Right atrium auricular region (tissue), 2 donors: ENCODE measurements at regions not wholly inside any gene's neighbourhood (a gene's known extent, or its start where the extent isn't known, plus 50 kb on each side); places are given as distances from the start of the nearest gene placed in this dataset.

Experiments used
- DNase-seq: peaks from one replicate; pipeline ENCODE4 v3.0.0-alpha.2; 2019; ENCODE audit warnings: low spot score
- H3K27ac ChIP-seq, 2 donors: fragments of 200-600 bp; sonication (generic); 1 replicate in 1 of 2; 2 replicates in 1 of 2; pipeline ENCODE4 v1.5.1; 2016 to 2019
- H3K27me3 ChIP-seq, 2 donors: fragments of 200-600 bp; sonication (generic); one replicate each; pipeline versions ENCODE4 v1.5.1 to v1.6.0; 2017 to 2019
- H3K36me3 ChIP-seq: fragments of 200-600 bp; sonication (generic); one replicate; pipeline ENCODE4 v1.5.1; 2016
- H3K4me1 ChIP-seq, 2 donors: fragments of 200-600 bp; sonication (generic); one replicate each; pipeline versions ENCODE4 v1.5.1 to v1.6.0; 2017 to 2019
- H3K4me3 ChIP-seq, 2 donors: fragments of 200-600 bp; sonication (generic); 1 replicate in 1 of 2; 2 replicates in 1 of 2; pipeline ENCODE4 v1.5.1; 2017 to 2019; ENCODE audit warnings: mild to moderate bottlenecking in 1 of 2, moderate library complexity in 1 of 2
- H3K9me3 ChIP-seq, 2 donors: fragments of 200-600 bp; sonication (generic); one replicate each; pipeline ENCODE4 v1.5.1; 2019
- CTCF ChIP-seq, 2 donors: fragments of 200-600 bp; sonication (generic); IDR thresholded peaks; one replicate each; pipeline ENCODE4 v1.5.1; 2019; ENCODE audit warnings: antibody characterized with exemption in 2 of 2

- no peaks in the 10 kb centered on the region for H3K9me3 ChIP-seq
- no peak overlapping the region for H3K4me3 ChIP-seq
- no peak for TF ChIP-seq CTCF (IDR thresholded peaks at IDR 0.05)
- no peak overlapping the region for H3K27ac ChIP-seq
- DNase-seq: no peak
- no peaks in the 10 kb centered on the region for H3K36me3 ChIP-seq
- no peaks in the 10 kb centered on the region for H3K27me3 ChIP-seq
- no peaks in the 10 kb centered on the region for H3K4me1 ChIP-seq
Measured at GRCh38 chr4:74682567-74683359, 111.6 kb downstream of the BTC start.

GRCh38 chr4:74692972-74693371, 101.4 kb downstream of the BTC start:
- TF ChIP-seq CTCF (IDR thresholded peaks at IDR 0.05): no peak
- H3K4me1 ChIP-seq: no peaks in the 10 kb centered on the region
- no peaks in the 10 kb centered on the region for H3K9me3 ChIP-seq
- no peak overlapping the region for H3K4me3 ChIP-seq
- H3K36me3 ChIP-seq: no peaks in the 10 kb centered on the region
- H3K27me3 ChIP-seq: no peaks in the 10 kb centered on the region
- DNase-seq: no peak
- no peak overlapping the region for H3K27ac ChIP-seq
